NB4 (cell line): ENCODE measurements at regions not wholly inside any gene's neighbourhood (a gene's known extent, or its start where the extent isn't known, plus 50 kb on each side); places are given as distances from the start of the nearest gene placed in this dataset.

Experiments
- DNase-seq: peaks from one replicate; pipeline ENCODE4 v3.0.0; 2010; ENCODE audit warnings: low read depth
- H3K4me3 ChIP-seq: one replicate; pipeline ENCODE4 v1.5.1; 2011; ENCODE audit warnings: mild to moderate bottlenecking, low read depth, low read length, moderate library complexity
- CTCF ChIP-seq: IDR thresholded peaks from one replicate; pipeline ENCODE4 v1.5.1; 2012; ENCODE audit warnings: low read depth, low read length
- MAX ChIP-seq: IDR thresholded peaks from 2 replicates; pipeline ENCODE4 v1.6.1; 2011; ENCODE audit warnings: low read depth, low read length
- MYC ChIP-seq: IDR thresholded peaks from 2 replicates; pipeline ENCODE4 v1.6.1; 2011; ENCODE audit warnings: low read depth, low read length
- POLR2A ChIP-seq: IDR thresholded peaks from 2 replicates; pipeline ENCODE4 v1.6.1; 2011; ENCODE audit warnings: mild to moderate bottlenecking; ENCODE audit not compliant: insufficient read length; ENCODE audit errors: extremely low read depth

GRCh38 chr14:101220921-101221510, 317.5 kb upstream of the RTL1 start:
- no peak for DNase-seq
- TF ChIP-seq MAX (no peak), CTCF (no peak), POLR2A (no peak), MYC (no peak)
- H3K4me3 ChIP-seq = no peak overlapping the region

GRCh38 chr14:101221549-101222160, 318.1 kb upstream of the RTL1 start:
- DNase-seq = no peak
- TF ChIP-seq POLR2A = no peak
- no peak for TF ChIP-seq MYC
- TF ChIP-seq MAX = no peak
- TF ChIP-seq CTCF = no peak
- no peak overlapping the region for H3K4me3 ChIP-seq

- TF ChIP-seq MYC = no peak
- no peak for TF ChIP-seq CTCF
- no peak for TF ChIP-seq MAX
- TF ChIP-seq POLR2A = no peak
- no peak overlapping the region for H3K4me3 ChIP-seq
- no peak for DNase-seq
These were observed 319.0 kb upstream of the RTL1 start for GRCh38 chr14:101222362-101223070.

- TF ChIP-seq POLR2A (no peak), CTCF (no peak), MAX (no peak), MYC (no peak)
- H3K4me3 ChIP-seq = no peak overlapping the region
- no peak for DNase-seq
These were observed 319.6 kb upstream of the RTL1 start for GRCh38 chr14:101223127-101223526.

GRCh38 chr14:101223561-101224162, 320.1 kb upstream of the RTL1 start:
- no peak overlapping the region for H3K4me3 ChIP-seq
- no peak for DNase-seq
- TF ChIP-seq MAX (no peak), CTCF (no peak), POLR2A (no peak), MYC (no peak)
